C4-2B (cell line): ENCODE measurements at regions not wholly inside any gene's neighbourhood (a gene's known extent, or its start where the extent isn't known, plus 50 kb on each side); places are given as distances from the start of the nearest gene placed in this dataset.

Experiments used
- CTCF ChIP-seq: fragments of 450-650 bp; conservative IDR thresholded peaks from 2 replicates; pipeline ENCODE4 v1.5.1; 2017; ENCODE audit warnings: mild to moderate bottlenecking
- ZFX ChIP-seq: fragments of 450-650 bp; IDR thresholded peaks from 2 replicates; pipeline ENCODE4 v1.6.1; 2017

GRCh38 chr21:41029571-41029970 lies 138.4 kb upstream of the BACE2 start:
- TF ChIP-seq CTCF (no peak), ZFX (no peak)
